ENCODE measurements at regions not wholly inside any gene's neighbourhood (a gene's known extent, or its start where the extent isn't known, plus 50 kb on each side); places are given as distances from the start of the nearest gene placed in this dataset.

DNA sequence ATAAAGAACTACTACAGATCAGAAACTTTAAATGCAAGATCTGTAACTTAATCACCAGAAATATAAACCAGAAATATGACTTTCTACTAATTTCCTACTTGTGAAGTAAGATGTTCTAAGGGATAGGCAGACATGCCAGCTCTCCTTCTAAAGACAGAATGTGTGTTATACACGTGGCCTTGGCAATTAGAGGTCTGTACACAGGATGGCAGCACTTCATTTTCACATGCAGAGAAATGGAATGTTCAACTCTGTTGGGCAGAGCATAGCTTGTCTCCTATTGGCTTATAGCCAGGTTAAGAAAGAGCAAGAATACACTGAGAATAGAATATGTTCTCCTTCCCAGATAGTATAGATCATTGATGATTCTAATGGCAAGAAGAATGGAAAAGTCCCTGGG lies 403.8 kb downstream of the DAD1 start:
- TF ChIP-seq, protein P1, sequence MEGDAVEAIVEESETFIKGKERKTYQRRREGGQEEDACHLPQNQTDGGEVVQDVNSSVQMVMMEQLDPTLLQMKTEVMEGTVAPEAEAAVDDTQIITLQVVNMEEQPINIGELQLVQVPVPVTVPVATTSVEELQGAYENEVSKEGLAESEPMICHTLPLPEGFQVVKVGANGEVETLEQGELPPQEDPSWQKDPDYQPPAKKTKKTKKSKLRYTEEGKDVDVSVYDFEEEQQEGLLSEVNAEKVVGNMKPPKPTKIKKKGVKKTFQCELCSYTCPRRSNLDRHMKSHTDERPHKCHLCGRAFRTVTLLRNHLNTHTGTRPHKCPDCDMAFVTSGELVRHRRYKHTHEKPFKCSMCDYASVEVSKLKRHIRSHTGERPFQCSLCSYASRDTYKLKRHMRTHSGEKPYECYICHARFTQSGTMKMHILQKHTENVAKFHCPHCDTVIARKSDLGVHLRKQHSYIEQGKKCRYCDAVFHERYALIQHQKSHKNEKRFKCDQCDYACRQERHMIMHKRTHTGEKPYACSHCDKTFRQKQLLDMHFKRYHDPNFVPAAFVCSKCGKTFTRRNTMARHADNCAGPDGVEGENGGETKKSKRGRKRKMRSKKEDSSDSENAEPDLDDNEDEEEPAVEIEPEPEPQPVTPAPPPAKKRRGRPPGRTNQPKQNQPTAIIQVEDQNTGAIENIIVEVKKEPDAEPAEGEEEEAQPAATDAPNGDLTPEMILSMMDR (IDR thresholded peaks at IDR 0.05), result no peak
- TF ChIP-seq REST (IDR thresholded peaks at IDR 0.05; ENCODE audit: insufficient read depth in 1 of 2, low read depth in 2 of 2, low read length in 1 of 2), result no peak
- no peak for TF ChIP-seq POLR2AphosphoS5 (IDR thresholded peaks at IDR 0.05; ENCODE audit: low read depth, low read length)
- TF ChIP-seq TCF7L2 (IDR thresholded peaks at IDR 0.05; ENCODE audit: low read depth, low read length), result no peak
- TF ChIP-seq SIN3A (IDR thresholded peaks at IDR 0.05; ENCODE audit: borderline replicate concordance, insufficient read depth, low read depth, low read length), result no peak
